ENCODE measurements at regions not wholly inside any gene's neighbourhood (a gene's known extent, or its start where the extent isn't known, plus 50 kb on each side); places are given as distances from the start of the nearest gene placed in this dataset.

- TF ChIP-seq POLR2AphosphoS5 (IDR thresholded peaks at IDR 0.05) (no peak), EP300 (IDR thresholded peaks at IDR 0.05) (no peak)
Observed at GRCh38 chr2:12457831-12458230, 258.9 kb upstream of the TRIB2 start.
